ENCODE measurements at regions not wholly inside any gene's neighbourhood (a gene's known extent, or its start where the extent isn't known, plus 50 kb on each side); places are given as distances from the start of the nearest gene placed in this dataset.

- no peak overlapping the region for H3K4me3 Mint-ChIP-seq
- POLR2A ChIA-PET = no interaction called here
- no peaks in the 10 kb centered on the region for H3K36me3 Mint-ChIP-seq (ENCODE audit: low read depth)
- CTCF ChIA-PET = no interaction called here
- no peak for ATAC-seq
- H3K27me3 Mint-ChIP-seq = peaks cover 11% of the 10 kb centered on the region
- no peak overlapping the region for H3K27ac Mint-ChIP-seq
- intact Hi-C loops (cut with DNase I, micrococcal nuclease) = no loop called here
- no peaks in the 10 kb centered on the region for H3K4me1 Mint-ChIP-seq
- no peak for DNase-seq
- no peaks in the 10 kb centered on the region for H3K9me3 Mint-ChIP-seq (ENCODE audit: low read depth)
These were observed 114.1 kb upstream of the TEX51 start for GRCh38 chr2:126784621-126785020.

- ChIA-PET POLR2A (no interaction called here), CTCF (no interaction called here)
- intact Hi-C loops (cut with DNase I, micrococcal nuclease) = no loop called here
- no peak overlapping the region for H3K27ac Mint-ChIP-seq
- H3K36me3 Mint-ChIP-seq (ENCODE audit: low read depth) = no peaks in the 10 kb centered on the region
- no peak overlapping the region for H3K4me3 Mint-ChIP-seq
- no peak for ATAC-seq
- DNase-seq = no peak
- peaks cover 10% of the 10 kb centered on the region for H3K27me3 Mint-ChIP-seq
- H3K9me3 Mint-ChIP-seq (ENCODE audit: low read depth) = no peaks in the 10 kb centered on the region
- no peaks in the 10 kb centered on the region for H3K4me1 Mint-ChIP-seq
These were observed 113.5 kb upstream of the TEX51 start for GRCh38 chr2:126785236-126785635.

GRCh38 chr2:126785862-126786261, 112.8 kb upstream of the TEX51 start:
- ATAC-seq (no peak), DNase-seq (no peak)
- Mint-ChIP-seq H3K36me3 (ENCODE audit: low read depth) (no peaks in the 10 kb centered on the region), H3K4me3 (no peak overlapping the region), H3K4me1 (no peaks in the 10 kb centered on the region), H3K27me3 (peaks cover 7% of the 10 kb centered on the region), H3K9me3 (ENCODE audit: low read depth) (no peaks in the 10 kb centered on the region), H3K27ac (no peak overlapping the region)
- ChIA-PET POLR2A (no interaction called here), CTCF (no interaction called here)
- intact Hi-C loops (cut with DNase I, micrococcal nuclease) = no loop called here

GRCh38 chr2:126786765-126787164, 111.9 kb upstream of the TEX51 start:
- Mint-ChIP-seq H3K9me3 (ENCODE audit: low read depth) (no peaks in the 10 kb centered on the region), H3K36me3 (ENCODE audit: low read depth) (no peaks in the 10 kb centered on the region), H3K27me3 (peaks cover 5% of the 10 kb centered on the region), H3K4me1 (no peaks in the 10 kb centered on the region), H3K27ac (no peak overlapping the region), H3K4me3 (no peak overlapping the region)
- DNase-seq = no peak
- POLR2A ChIA-PET = no interaction called here
- CTCF ChIA-PET = no interaction called here
- ATAC-seq = no peak
- intact Hi-C loops (cut with DNase I, micrococcal nuclease) = no loop called here

- intact Hi-C loops (cut with DNase I, micrococcal nuclease) = no loop called here
- CTCF ChIA-PET = no interaction called here
- H3K4me1 Mint-ChIP-seq = no peaks in the 10 kb centered on the region
- POLR2A ChIA-PET = no interaction called here
- ATAC-seq = no peak
- H3K9me3 Mint-ChIP-seq (ENCODE audit: low read depth) = no peaks in the 10 kb centered on the region
- no peak overlapping the region for H3K4me3 Mint-ChIP-seq
- H3K27ac Mint-ChIP-seq = no peak overlapping the region
- peaks cover 2% of the 10 kb centered on the region for H3K27me3 Mint-ChIP-seq
- DNase-seq = no peak
- no peaks in the 10 kb centered on the region for H3K36me3 Mint-ChIP-seq (ENCODE audit: low read depth)
These were observed 111.4 kb upstream of the TEX51 start for GRCh38 chr2:126787289-126787688.

GRCh38 chr2:126788113-126788512, 110.6 kb upstream of the TEX51 start:
- ATAC-seq (no peak), DNase-seq (no peak)
- Mint-ChIP-seq H3K27me3 (peaks cover 6% of the 10 kb centered on the region), H3K4me1 (no peaks in the 10 kb centered on the region), H3K27ac (no peak overlapping the region), H3K9me3 (ENCODE audit: low read depth) (no peaks in the 10 kb centered on the region), H3K4me3 (no peak overlapping the region), H3K36me3 (ENCODE audit: low read depth) (no peaks in the 10 kb centered on the region)
- CTCF ChIA-PET = no interaction called here
- POLR2A ChIA-PET = no interaction called here
- intact Hi-C loops (cut with DNase I, micrococcal nuclease) = no loop called here

- peaks cover 10% of the 10 kb centered on the region for H3K27me3 Mint-ChIP-seq
- ChIA-PET CTCF (no interaction called here), POLR2A (no interaction called here)
- no peak overlapping the region for H3K27ac Mint-ChIP-seq
- H3K9me3 Mint-ChIP-seq (ENCODE audit: low read depth) = no peaks in the 10 kb centered on the region
- H3K36me3 Mint-ChIP-seq (ENCODE audit: low read depth) = no peaks in the 10 kb centered on the region
- no peak for ATAC-seq
- H3K4me3 Mint-ChIP-seq = no peak overlapping the region
- no peak for DNase-seq
- H3K4me1 Mint-ChIP-seq = no peaks in the 10 kb centered on the region
- intact Hi-C loops (cut with DNase I, micrococcal nuclease) = no loop called here
These were observed 110.0 kb upstream of the TEX51 start for GRCh38 chr2:126788652-126789051.

- intact Hi-C loops (cut with DNase I, micrococcal nuclease) = no loop called here
- H3K27ac Mint-ChIP-seq = no peak overlapping the region
- CTCF ChIA-PET = no interaction called here
- DNase-seq = no peak
- no peaks in the 10 kb centered on the region for H3K4me1 Mint-ChIP-seq
- peaks cover 13% of the 10 kb centered on the region for H3K27me3 Mint-ChIP-seq
- no peak for ATAC-seq
- H3K4me3 Mint-ChIP-seq = no peak overlapping the region
- POLR2A ChIA-PET = no interaction called here
- H3K36me3 Mint-ChIP-seq (ENCODE audit: low read depth) = no peaks in the 10 kb centered on the region
- no peaks in the 10 kb centered on the region for H3K9me3 Mint-ChIP-seq (ENCODE audit: low read depth)
These were observed 107.5 kb upstream of the TEX51 start for GRCh38 chr2:126790987-126791780.

GRCh38 chr2:126792186-126792585, 106.5 kb upstream of the TEX51 start:
- ChIA-PET CTCF (no interaction called here), POLR2A (no interaction called here)
- DNase-seq = no peak
- Mint-ChIP-seq H3K4me1 (no peaks in the 10 kb centered on the region), H3K4me3 (no peak overlapping the region), H3K27ac (no peak overlapping the region), H3K9me3 (ENCODE audit: low read depth) (no peaks in the 10 kb centered on the region), H3K36me3 (ENCODE audit: low read depth) (no peaks in the 10 kb centered on the region), H3K27me3 (peaks cover 15% of the 10 kb centered on the region)
- intact Hi-C loops (cut with DNase I, micrococcal nuclease) = no loop called here
- no peak for ATAC-seq

GRCh38 chr2:126792993-126793392, 105.7 kb upstream of the TEX51 start:
- Mint-ChIP-seq H3K9me3 (ENCODE audit: low read depth) (no peaks in the 10 kb centered on the region), H3K4me3 (no peak overlapping the region), H3K4me1 (no peaks in the 10 kb centered on the region), H3K27ac (no peak overlapping the region), H3K36me3 (ENCODE audit: low read depth) (no peaks in the 10 kb centered on the region), H3K27me3 (peaks cover 15% of the 10 kb centered on the region)
- ChIA-PET POLR2A (no interaction called here), CTCF (interaction anchor here (0.8 kb wide), 1 partner anchor 395 kb away, joined by 4 read pairs; no protein-coding TSS in a partner anchor)
- intact Hi-C loops (cut with DNase I, micrococcal nuclease) = no loop called here
- DNase-seq (no peak), ATAC-seq (no peak)

- Mint-ChIP-seq H3K4me3 (no peak overlapping the region), H3K36me3 (ENCODE audit: low read depth) (no peaks in the 10 kb centered on the region), H3K27me3 (peaks cover 15% of the 10 kb centered on the region), H3K27ac (no peak overlapping the region), H3K4me1 (no peaks in the 10 kb centered on the region), H3K9me3 (ENCODE audit: low read depth) (no peaks in the 10 kb centered on the region)
- CTCF ChIA-PET = interaction anchor here (0.8 to 1.2 kb wide), 2 partner anchors 266 to 396 kb away, joined by 3 to 4 read pairs; no protein-coding TSS in a partner anchor
- intact Hi-C loops (cut with DNase I, micrococcal nuclease) = no loop called here
- POLR2A ChIA-PET = no interaction called here
- ATAC-seq = no peak
- DNase-seq = no peak
These were observed 104.6 kb upstream of the TEX51 start for GRCh38 chr2:126793885-126794613.

GRCh38 chr2:126795656-126796055, 103.0 kb upstream of the TEX51 start:
- CTCF ChIA-PET = no interaction called here
- Mint-ChIP-seq H3K4me1 (no peaks in the 10 kb centered on the region), H3K36me3 (ENCODE audit: low read depth) (no peaks in the 10 kb centered on the region), H3K27ac (no peak overlapping the region), H3K4me3 (no peak overlapping the region), H3K9me3 (ENCODE audit: low read depth) (no peaks in the 10 kb centered on the region), H3K27me3 (peaks cover 16% of the 10 kb centered on the region)
- ATAC-seq = no peak
- intact Hi-C loops (cut with DNase I, micrococcal nuclease) = no loop called here
- POLR2A ChIA-PET = no interaction called here
- no peak for DNase-seq
